ENCODE measurements at regions not wholly inside any gene's neighbourhood (a gene's known extent, or its start where the extent isn't known, plus 50 kb on each side); places are given as distances from the start of the nearest gene placed in this dataset.

- no peak for DNase-seq (ENCODE audit: low read depth in 2 of 3, low spot score in 2 of 3)
These were observed 307.7 kb upstream of the PKN2 start for GRCh38 chr1:88376421-88376820.

- DNase-seq (ENCODE audit: low read depth in 2 of 3, low spot score in 2 of 3) = no peak
These were observed 305.5 kb upstream of the PKN2 start for GRCh38 chr1:88378560-88378959.

GRCh38 chr1:88394958-88395357, 289.1 kb upstream of the PKN2 start:
- no peak for DNase-seq (ENCODE audit: low read depth in 2 of 3, low spot score in 2 of 3)

GRCh38 chr1:88398338-88398737, 285.7 kb upstream of the PKN2 start:
- no peak for DNase-seq (ENCODE audit: low read depth in 2 of 3, low spot score in 2 of 3)

- no peak for DNase-seq (ENCODE audit: low read depth in 2 of 3, low spot score in 2 of 3)
These were observed 284.4 kb upstream of the PKN2 start for GRCh38 chr1:88399690-88400089.

GRCh38 chr1:88401313-88401712, 282.8 kb upstream of the PKN2 start:
- no peak for DNase-seq (ENCODE audit: low read depth in 2 of 3, low spot score in 2 of 3)

GRCh38 chr1:88404582-88404981, 279.5 kb upstream of the PKN2 start:
- no peak for DNase-seq (ENCODE audit: low read depth in 2 of 3, low spot score in 2 of 3)

- DNase-seq (ENCODE audit: low read depth in 2 of 3, low spot score in 2 of 3) = no peak
These were observed 276.8 kb upstream of the PKN2 start for GRCh38 chr1:88407248-88407647.

- no peak for DNase-seq (ENCODE audit: low read depth in 2 of 3, low spot score in 2 of 3)
These were observed 262.1 kb upstream of the PKN2 start for GRCh38 chr1:88421997-88422396.

- no peak for DNase-seq (ENCODE audit: low read depth in 2 of 3, low spot score in 2 of 3)
These were observed 250.5 kb upstream of the PKN2 start for GRCh38 chr1:88433556-88433955.

- DNase-seq (ENCODE audit: low read depth in 2 of 3, low spot score in 2 of 3) = no peak
These were observed 249.2 kb upstream of the PKN2 start for GRCh38 chr1:88434836-88435235.

- no peak for DNase-seq (ENCODE audit: low read depth in 2 of 3, low spot score in 2 of 3)
These were observed 243.1 kb upstream of the PKN2 start for GRCh38 chr1:88441022-88441421.

- DNase-seq (ENCODE audit: low read depth in 2 of 3, low spot score in 2 of 3) = no peak
These were observed 232.2 kb upstream of the PKN2 start for GRCh38 chr1:88451856-88452255.

GRCh38 chr1:88453295-88453694, 230.8 kb upstream of the PKN2 start:
- no peak for DNase-seq (ENCODE audit: low read depth in 2 of 3, low spot score in 2 of 3)

- DNase-seq (ENCODE audit: low read depth in 2 of 3, low spot score in 2 of 3) = no peak
These were observed 229.3 kb upstream of the PKN2 start for GRCh38 chr1:88454781-88455180.

GRCh38 chr1:88455621-88456256, 228.3 kb upstream of the PKN2 start:
- peak in 1 of 3 donors; percentile 30 for DNase-seq (ENCODE audit: low read depth in 2 of 3, low spot score in 2 of 3)

- DNase-seq (ENCODE audit: low read depth in 2 of 3, low spot score in 2 of 3) = no peak
These were observed 226.9 kb upstream of the PKN2 start for GRCh38 chr1:88457197-88457596.

- DNase-seq (ENCODE audit: low read depth in 2 of 3, low spot score in 2 of 3) = no peak
These were observed 223.1 kb upstream of the PKN2 start for GRCh38 chr1:88461007-88461406.

- DNase-seq (ENCODE audit: low read depth in 2 of 3, low spot score in 2 of 3) = no peak
These were observed 222.0 kb upstream of the PKN2 start for GRCh38 chr1:88462096-88462487.

- DNase-seq (ENCODE audit: low read depth in 2 of 3, low spot score in 2 of 3) = peak in 2 of 3 donors; percentile 20 to 32
These were observed 221.4 kb upstream of the PKN2 start for GRCh38 chr1:88462488-88463261.

- no peak for DNase-seq (ENCODE audit: low read depth in 2 of 3, low spot score in 2 of 3)
These were observed 220.6 kb upstream of the PKN2 start for GRCh38 chr1:88463401-88463985.

- no peak for DNase-seq (ENCODE audit: low read depth in 2 of 3, low spot score in 2 of 3)
These were observed 218.1 kb upstream of the PKN2 start for GRCh38 chr1:88466011-88466410.
